ENCODE measurements at regions not wholly inside any gene's neighbourhood (a gene's known extent, or its start where the extent isn't known, plus 50 kb on each side); places are given as distances from the start of the nearest gene placed in this dataset.

DNA sequence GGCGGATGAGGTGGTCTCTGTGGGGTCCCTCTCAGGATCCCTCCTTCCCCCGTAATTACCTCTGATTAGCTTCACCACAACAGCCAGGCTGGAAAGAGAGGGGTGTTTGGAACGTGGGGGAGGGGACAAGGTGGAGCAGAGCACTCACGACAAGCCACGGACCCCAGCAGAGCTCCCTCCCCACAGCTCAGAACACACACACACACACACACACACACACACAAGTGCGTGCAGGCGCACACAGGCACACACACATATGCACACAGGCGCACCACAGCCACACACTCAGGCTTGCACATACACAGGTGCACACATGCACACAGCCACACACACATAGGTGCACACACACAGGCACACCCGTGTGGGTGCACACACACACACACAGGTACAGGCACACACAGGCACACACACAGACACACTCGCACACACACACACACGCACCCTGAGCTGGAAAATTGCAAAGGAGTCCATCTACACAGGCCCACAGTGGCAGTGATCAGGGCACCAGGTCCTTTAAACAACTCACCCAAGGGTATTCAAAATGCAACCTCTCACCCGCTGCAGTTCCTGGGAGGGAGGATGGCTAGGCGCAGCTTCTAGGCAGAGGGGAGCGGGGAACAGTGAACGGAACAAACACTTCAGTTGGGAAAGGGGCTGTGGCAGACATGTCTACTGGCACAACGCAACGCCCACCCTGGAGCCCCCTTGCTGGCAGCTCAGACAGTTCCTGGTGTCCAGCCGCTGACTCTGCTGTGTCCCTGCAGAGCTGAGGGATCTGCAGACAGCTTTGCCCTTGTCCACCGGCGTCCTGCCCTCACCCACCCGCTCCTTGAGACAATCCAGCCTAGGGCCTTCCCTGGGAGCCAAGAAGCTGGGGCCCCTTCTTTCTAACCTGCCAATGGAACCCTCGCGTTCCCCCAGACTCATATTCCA is 59.9 kb upstream of the DLX4 start:
- Histone ChIP-seq H2BK120ac (ENCODE audit: low read depth, low read length) (no peak overlapping the region), H3K9me1 (ENCODE audit: insufficient read depth, low read length) (no peaks in the 10 kb centered on the region), H3K56ac (ENCODE audit: extremely low read depth, insufficient read depth, low read length) (no peak overlapping the region), H3K9me3 (ENCODE audit: control insufficient read depth, insufficient read depth, low read length) (no peaks in the 10 kb centered on the region), H2AK5ac (ENCODE audit: low read depth, low read length) (no peak overlapping the region), H2AK9ac (replicated peaks; ENCODE audit: low read depth, low read length, poor library complexity) (no peak overlapping the region), H2BK5ac (ENCODE audit: low read depth, low read length, poor library complexity, severe bottlenecking) (no peak overlapping the region), H3K4me1 (ENCODE audit: control insufficient read depth, insufficient read depth, low read length) (no peaks in the 10 kb centered on the region), H3K4ac (ENCODE audit: low read depth, low read length) (no peak overlapping the region), H4K20me1 (ENCODE audit: insufficient read depth, low read length) (peaks cover 4% of the 10 kb centered on the region; the same call in 1 of the 2 replicates), H3K79me1 (ENCODE audit: low read depth in 1 of 2, low read length in 2 of 2) (no peaks in the 10 kb centered on the region), H3K27ac (ENCODE audit: insufficient read depth, low read length) (no peak overlapping the region), H3K4me2 (ENCODE audit: low read depth, low read length) (no peak overlapping the region), H3K23ac (ENCODE audit: low read depth, low read length) (no peak overlapping the region), H4K8ac (ENCODE audit: low read depth in 2 of 2, low read length in 2 of 2) (no peak overlapping the region), H3K27me3 (ENCODE audit: control insufficient read depth, insufficient read depth, low read length) (peaks cover 95% of the 10 kb centered on the region), H3K4me3 (ENCODE audit: insufficient read depth, low read depth, low read length) (no peak overlapping the region), H3K9ac (ENCODE audit: low read depth, low read length) (no peak overlapping the region), H2AFZ (replicated peaks; ENCODE audit: low read length, poor library complexity) (no peak overlapping the region), H2BK15ac (ENCODE audit: low read depth, low read length) (no peak overlapping the region), H2BK20ac (ENCODE audit: low read depth, low read length) (no peak overlapping the region), H4K91ac (ENCODE audit: insufficient read depth, low read depth, low read length) (no peak overlapping the region), H3K36me3 (ENCODE audit: control insufficient read depth, insufficient read depth, low read length) (no peaks in the 10 kb centered on the region), H3K18ac (ENCODE audit: low read depth, low read length) (no peak overlapping the region), H4K5ac (ENCODE audit: low read depth, low read length) (no peak overlapping the region), H3K14ac (replicated peaks; ENCODE audit: low read depth, low read length) (no peak overlapping the region)
- 12% methylated on average over 4 of the region's 23 CpGs; no CpG with 5 or more reads in 1 of the 2 experiments for WGBS, 2 experiments (ENCODE audit: extremely low coverage in 2 of 2, insufficient read length in 1 of 2)
- TF ChIP-seq MXI1 (IDR thresholded peaks at IDR 0.05; ENCODE audit: borderline replicate concordance, low read depth, low read length) (no peak), MAZ (IDR thresholded peaks at IDR 0.05; ENCODE audit: borderline replicate concordance, low read depth, low read length) (no peak), NFE2L2 (IDR thresholded peaks at IDR 0.05; ENCODE audit: low read depth, low read length) (no peak), MAFK (IDR thresholded peaks at IDR 0.05; ENCODE audit: low read depth, low read length) (no peak), CHD1 (IDR thresholded peaks at IDR 0.05; ENCODE audit: low read depth, low read length) (no peak), RFX5 (IDR thresholded peaks at IDR 0.05; ENCODE audit: low read depth, low read length) (no peak), SMC3 (IDR thresholded peaks at IDR 0.05; ENCODE audit: low read depth, low read length) (no peak), CEBPB (IDR thresholded peaks at IDR 0.05; ENCODE audit: low read depth, low read length) (no peak)
- TF ChIP-seq, protein P1, sequence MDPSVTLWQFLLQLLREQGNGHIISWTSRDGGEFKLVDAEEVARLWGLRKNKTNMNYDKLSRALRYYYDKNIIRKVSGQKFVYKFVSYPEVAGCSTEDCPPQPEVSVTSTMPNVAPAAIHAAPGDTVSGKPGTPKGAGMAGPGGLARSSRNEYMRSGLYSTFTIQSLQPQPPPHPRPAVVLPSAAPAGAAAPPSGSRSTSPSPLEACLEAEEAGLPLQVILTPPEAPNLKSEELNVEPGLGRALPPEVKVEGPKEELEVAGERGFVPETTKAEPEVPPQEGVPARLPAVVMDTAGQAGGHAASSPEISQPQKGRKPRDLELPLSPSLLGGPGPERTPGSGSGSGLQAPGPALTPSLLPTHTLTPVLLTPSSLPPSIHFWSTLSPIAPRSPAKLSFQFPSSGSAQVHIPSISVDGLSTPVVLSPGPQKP (IDR thresholded peaks at IDR 0.05; ENCODE audit: borderline replicate concordance, low read depth, low read length), result no peak
- intact Hi-C loops (cut with micrococcal nuclease) (no loop called here), in situ Hi-C loops (cut with MboI; ENCODE audit: low sequenced_read_pairs) (no loop called here), dilution Hi-C loops (cut with HindIII; ENCODE audit: low sequenced_read_pairs, unreplicated experiment) (no loop called here)
- ATAC-seq (ENCODE audit: low read depth) (no peak), DNase-seq (no peak)
- BruUV-seq (replicated peaks), result no TSS peak
- ChIA-PET CTCF (no interaction called here), POLR2A (ENCODE audit: unreplicated experiment) (interaction anchor here (0.5 kb wide), 1 partner anchor 291 kb away, joined by 7 read pairs; no protein-coding TSS in a partner anchor)

Data from IMR-90 (cell line).